ENCODE measurements at regions not wholly inside any gene's neighbourhood (a gene's known extent, or its start where the extent isn't known, plus 50 kb on each side); places are given as distances from the start of the nearest gene placed in this dataset.

DNA sequence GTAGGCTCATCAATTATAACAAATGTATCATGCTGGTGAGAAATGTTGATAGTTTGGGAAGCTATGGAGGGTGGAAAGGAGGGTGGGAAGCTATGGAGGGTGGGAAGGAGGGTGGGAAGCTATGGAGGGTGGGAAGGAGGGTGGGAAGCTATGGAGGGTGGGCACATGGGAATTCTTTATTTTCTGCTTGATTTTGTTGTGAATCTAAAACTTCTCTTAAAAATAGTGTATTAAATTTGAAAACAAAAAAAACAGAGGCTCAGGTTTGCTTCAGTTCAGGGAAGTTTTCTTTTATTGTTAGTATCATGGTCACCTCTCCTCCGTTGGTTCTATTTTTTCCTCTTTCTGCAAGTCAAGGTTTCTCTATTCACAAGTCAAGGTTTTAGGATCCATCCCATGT, 106.4 kb downstream of the SOD2 start:
- TF ChIP-seq, protein P1, sequence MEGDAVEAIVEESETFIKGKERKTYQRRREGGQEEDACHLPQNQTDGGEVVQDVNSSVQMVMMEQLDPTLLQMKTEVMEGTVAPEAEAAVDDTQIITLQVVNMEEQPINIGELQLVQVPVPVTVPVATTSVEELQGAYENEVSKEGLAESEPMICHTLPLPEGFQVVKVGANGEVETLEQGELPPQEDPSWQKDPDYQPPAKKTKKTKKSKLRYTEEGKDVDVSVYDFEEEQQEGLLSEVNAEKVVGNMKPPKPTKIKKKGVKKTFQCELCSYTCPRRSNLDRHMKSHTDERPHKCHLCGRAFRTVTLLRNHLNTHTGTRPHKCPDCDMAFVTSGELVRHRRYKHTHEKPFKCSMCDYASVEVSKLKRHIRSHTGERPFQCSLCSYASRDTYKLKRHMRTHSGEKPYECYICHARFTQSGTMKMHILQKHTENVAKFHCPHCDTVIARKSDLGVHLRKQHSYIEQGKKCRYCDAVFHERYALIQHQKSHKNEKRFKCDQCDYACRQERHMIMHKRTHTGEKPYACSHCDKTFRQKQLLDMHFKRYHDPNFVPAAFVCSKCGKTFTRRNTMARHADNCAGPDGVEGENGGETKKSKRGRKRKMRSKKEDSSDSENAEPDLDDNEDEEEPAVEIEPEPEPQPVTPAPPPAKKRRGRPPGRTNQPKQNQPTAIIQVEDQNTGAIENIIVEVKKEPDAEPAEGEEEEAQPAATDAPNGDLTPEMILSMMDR (IDR thresholded peaks at IDR 0.05), result no peak
- TF ChIP-seq POLR2A (IDR thresholded peaks at IDR 0.05), result no peak

Data from thyroid gland (tissue), 4 donors.